HG02798 (cell line): ENCODE measurements at regions not wholly inside any gene's neighbourhood (a gene's known extent, or its start where the extent isn't known, plus 50 kb on each side); places are given as distances from the start of the nearest gene placed in this dataset.

Source experiments
- ATAC-seq: cut with Tn5 transposase; IDR thresholded peaks from one replicate; pipeline ENCODE4 v1.9.1; 2021; ENCODE audit warnings: mild to moderate bottlenecking; ENCODE audit not compliant: unreplicated experiment, poor library complexity

DNA sequence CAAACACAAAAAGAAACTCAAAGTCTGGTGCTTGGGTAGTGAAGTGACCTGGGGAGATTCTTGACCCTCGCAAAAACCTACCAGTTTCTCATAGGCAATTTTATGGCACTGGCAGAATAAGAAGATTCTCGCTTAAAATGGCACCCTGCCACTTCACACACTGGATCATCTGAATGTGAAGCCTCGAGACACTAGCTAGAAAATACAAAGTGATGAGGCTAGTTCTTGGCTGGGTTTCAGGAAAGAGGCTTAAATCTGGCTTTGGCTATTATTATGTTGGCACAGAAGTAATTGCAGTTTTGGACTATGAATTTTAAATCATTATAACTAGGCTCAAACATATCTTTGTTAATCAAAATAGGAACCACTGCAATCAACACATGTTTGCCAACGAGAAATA, 634.7 kb upstream of the BOD1L1 start:
- no peak for ATAC-seq

GRCh38 chr4:14264437-14264836, 636.9 kb upstream of the BOD1L1 start:
- no peak for ATAC-seq

GRCh38 chr4:14265651-14266050, 638.1 kb upstream of the BOD1L1 start:
- no peak for ATAC-seq

DNA sequence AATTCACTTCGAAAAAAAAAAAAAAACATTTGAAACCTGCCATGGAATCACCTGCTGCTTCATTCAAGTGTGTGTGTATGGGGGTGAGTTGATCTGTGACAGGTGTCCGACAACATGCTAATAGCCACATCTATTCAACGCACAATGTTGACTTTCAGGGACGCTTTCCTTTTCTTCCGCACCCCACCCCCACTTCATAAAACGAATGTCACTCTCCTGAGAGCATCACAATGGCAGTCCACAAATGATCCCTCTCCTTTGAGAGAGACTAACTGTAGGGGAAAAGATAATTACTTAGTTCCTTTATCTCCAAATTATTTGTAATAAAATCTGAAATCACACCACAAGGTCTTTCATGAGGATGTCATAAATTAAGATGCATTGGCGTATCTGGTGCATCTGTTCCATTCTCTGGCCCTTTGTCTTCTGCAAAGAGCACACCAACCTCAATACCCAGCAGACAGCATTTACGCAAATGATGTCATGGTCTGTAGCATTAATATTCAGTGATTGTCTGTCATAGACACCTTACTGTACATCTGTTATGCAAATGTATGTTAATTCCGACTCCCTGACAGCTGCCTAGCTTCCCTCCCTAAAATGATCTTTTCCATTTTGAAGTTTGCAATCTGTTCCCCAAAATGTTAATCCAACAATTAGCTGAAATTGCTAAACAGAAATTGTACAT, 640.0 kb upstream of the BOD1L1 start:
- ATAC-seq = no peak

DNA sequence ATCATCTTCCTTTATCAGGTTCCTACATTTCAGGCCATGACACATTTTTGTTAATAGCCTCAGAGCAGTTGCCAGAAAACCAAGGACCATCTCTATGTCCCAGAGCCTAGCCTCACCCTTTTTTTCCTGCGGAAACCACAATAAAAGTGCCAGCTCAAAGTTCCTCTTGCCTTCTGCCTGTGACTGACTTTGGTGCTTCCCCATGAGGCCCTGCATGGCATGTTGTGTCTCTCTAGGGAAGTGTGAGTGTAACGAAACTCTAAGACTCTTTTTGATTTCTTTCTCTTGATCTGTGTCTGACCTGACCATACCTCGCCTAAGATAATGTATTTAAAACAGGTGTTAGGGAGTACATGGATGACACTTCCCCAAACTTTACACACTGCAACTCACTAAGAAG, 642.3 kb upstream of the BOD1L1 start:
- ATAC-seq = no peak

DNA sequence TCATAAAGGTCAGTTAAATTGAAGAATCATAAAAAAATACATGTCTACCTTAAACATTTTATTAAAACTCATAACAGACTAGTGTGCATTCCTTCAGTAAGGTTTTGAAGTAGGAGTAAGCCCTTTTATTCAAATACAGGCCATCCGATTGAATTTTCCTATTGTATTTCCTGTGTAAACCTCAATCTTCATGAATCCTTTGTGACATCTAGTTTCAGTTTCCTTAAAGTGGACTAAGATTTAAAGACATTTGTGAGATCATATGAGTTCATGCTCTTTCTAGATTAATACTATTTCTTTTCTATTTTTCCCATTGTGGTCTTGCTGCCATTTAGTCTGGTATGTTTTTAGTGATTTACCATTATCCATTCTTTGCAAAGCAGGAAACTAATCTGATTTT, 644.7 kb upstream of the BOD1L1 start:
- no peak for ATAC-seq

DNA sequence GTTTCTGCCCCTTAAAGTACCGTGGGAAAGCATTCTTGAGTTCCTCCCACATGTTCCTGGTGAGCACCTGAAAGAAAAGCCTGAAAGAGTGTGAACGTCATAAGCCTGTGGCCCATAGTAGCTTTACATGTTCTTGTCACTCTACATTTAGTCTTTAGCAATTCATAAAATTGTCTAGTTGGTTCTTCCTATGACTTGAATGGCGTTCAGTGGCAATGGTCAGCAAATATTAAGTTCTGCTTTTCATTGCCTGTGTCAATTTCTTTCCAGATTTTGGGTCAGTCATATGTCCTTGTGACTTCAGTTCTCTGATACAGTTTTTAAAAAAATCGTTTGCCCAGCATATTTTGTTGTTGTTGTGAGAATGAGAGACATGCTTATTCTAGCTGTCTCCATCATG, 650.0 kb upstream of the BOD1L1 start:
- ATAC-seq = no peak

- ATAC-seq = no peak
Measured at GRCh38 chr4:14280567-14280966, 653.0 kb upstream of the BOD1L1 start.

GRCh38 chr4:14284578-14284977, 657.1 kb upstream of the BOD1L1 start:
- ATAC-seq = no peak

- ATAC-seq = no peak
Measured at GRCh38 chr4:14289708-14290107, 662.2 kb upstream of the BOD1L1 start.

DNA sequence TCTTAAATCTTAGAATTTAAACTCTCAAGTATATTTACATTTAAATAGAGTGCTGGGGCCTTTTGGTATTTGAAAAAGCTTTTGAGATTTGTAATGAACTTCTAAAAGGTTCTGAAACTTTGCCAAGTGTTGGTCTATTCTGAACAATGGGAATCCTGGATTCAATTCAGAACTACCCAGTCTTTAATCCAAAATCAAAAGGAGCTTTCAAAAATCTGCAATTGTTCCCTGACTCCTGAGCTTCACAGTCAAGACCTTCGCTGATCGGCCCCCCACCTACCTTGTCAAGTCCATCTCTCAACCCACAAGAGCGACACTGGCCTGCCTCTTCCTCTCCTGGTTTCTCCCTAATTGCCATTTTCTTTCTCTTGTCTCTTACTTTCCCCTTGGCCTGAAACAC, 666.1 kb upstream of the BOD1L1 start:
- no peak for ATAC-seq

- no peak for ATAC-seq
Measured at GRCh38 chr4:14294611-14295010, 667.1 kb upstream of the BOD1L1 start.

- ATAC-seq = no peak
Measured at GRCh38 chr4:14299166-14299565, 671.6 kb upstream of the BOD1L1 start.

GRCh38 chr4:14302021-14302420, 674.5 kb upstream of the BOD1L1 start:
- ATAC-seq = no peak

DNA sequence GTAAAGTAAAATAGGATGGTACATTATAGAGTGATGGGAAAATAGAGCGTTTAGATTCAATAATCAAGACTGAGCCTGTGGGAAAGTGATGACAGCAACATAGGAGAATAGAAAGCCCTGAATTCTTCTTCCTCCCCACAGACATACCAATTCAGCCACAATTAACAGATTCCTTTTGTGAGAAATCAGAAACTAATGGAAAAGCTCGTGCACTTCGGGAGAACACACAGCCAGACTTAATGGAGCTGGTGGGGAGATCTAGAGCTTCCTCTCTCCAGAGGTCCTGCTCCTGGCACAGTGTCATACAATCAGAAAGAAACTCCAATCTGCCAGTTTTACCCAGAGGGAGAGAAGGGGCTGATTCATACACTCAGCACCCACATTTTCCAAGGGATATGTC, 676.3 kb upstream of the BOD1L1 start:
- ATAC-seq = no peak

GRCh38 chr4:14308229-14308651, 680.7 kb upstream of the BOD1L1 start:
- ATAC-seq = no peak

GRCh38 chr4:14309431-14309830, 681.9 kb upstream of the BOD1L1 start:
- ATAC-seq = no peak

DNA sequence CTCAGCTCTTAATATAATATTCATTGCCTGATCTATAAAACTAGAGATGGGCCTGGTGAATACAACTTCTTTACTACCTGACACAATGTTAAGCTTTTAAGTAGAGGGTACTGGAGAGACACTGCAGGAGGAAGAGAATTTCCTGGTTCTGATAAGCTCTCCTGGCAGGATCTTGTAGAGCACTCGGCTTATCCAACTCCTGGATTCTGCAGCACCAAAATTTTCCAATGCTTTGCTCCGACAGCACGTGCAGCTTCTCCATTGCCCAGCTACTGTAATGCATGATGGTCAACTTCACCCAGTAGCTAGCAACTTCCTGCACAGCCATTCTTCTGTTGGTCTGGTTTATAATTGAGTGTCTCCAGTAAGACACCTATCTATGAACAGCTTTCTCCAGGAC, 686.2 kb upstream of the BOD1L1 start:
- no peak for ATAC-seq

- no peak for ATAC-seq
Measured at GRCh38 chr4:14315129-14315528, 687.2 kb upstream of the CPEB2 start.

DNA sequence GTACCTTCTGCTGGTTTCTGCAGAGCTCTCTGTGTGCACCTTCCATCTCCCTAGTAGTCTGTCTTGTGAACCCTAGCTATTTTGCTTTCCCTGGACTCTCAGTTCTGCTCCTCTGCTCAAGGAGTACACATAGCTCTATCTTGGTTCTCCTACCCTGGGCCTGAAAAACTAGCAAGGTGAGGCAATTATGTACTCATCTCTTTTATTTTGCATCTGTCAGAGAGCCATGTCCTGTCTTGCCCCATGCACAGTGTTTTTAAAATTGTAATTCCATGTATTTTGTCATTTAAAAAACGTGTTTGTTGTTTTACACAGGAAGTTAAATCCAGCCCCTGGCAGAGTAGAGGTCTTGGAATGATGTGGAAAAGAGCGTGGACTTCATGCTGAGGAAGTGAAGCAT, 684.9 kb upstream of the CPEB2 start:
- no peak for ATAC-seq

DNA sequence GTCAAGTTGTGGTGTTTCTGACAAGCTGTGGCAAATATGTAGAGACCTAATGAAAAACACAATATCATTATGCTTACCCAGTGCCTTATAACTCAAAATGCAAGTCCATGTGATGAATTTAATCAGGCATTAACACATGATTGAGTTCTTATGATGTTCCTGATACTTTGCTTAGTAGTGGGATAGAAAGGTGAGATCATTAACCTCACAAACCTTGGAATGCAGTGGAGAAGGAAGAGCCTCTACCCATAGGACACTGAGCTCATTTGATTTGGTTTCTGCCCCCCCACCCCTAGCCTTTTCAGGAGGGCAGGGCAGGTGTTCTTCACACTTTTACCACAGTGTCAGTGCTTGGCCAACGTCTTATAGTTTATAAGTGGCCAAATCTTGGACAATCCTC, 683.6 kb upstream of the CPEB2 start:
- no peak for ATAC-seq

- no peak for ATAC-seq
Measured at GRCh38 chr4:14321723-14322122, 680.6 kb upstream of the CPEB2 start.

DNA sequence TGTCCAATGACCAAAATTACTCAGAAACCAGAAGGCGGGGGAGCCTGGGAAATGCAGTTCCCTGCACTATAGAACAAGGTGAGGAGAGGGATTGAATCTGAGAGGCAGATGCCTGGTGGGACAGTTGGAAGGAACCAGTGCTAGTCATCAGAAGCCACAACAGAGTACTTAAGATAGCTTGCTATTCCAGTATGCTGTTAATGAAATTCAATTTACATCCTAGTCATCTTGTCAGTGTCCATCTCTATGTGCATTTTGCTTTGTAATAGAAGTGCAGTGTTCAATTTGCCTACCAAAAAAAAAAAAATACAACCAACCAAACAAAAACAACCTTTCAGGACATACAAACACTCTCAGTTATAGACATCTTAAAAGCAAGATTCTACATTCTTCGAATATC, 679.1 kb upstream of the CPEB2 start:
- no peak for ATAC-seq
